Stimulated activated CD8-positive, alpha-beta memory T cell treated with anti-CD3 and anti-CD28 coated beads, Interleukin-7, amount 100 ng/mL, for 48 hours (primary cell): ENCODE measurements at regions not wholly inside any gene's neighbourhood (a gene's known extent, or its start where the extent isn't known, plus 50 kb on each side); places are given as distances from the start of the nearest gene placed in this dataset.
"Not testable (repeated sequence)": the region's sequence is repeated elsewhere in the genome, so short reads cannot be mapped to it uniquely, and the experiment has no call there.

Experiments
- DNase-seq, 2 donors: peaks; one replicate each; pipeline ENCODE4 v3.0.0-alpha.2; 2020; ENCODE audit warnings: low read depth in 1 of 2; ENCODE audit errors: extremely low read depth in 1 of 2

GRCh38 chr12:131213896-131214442, 260.3 kb downstream of the ADGRD1 start:
- no peak for DNase-seq

GRCh38 chr12:131214936-131215335, 261.2 kb downstream of the ADGRD1 start:
- not testable (repeated sequence) for DNase-seq

GRCh38 chr12:131216587-131216986, 262.9 kb downstream of the ADGRD1 start:
- DNase-seq, result not testable (repeated sequence)

GRCh38 chr12:131217024-131217586, 263.4 kb downstream of the ADGRD1 start:
- DNase-seq, result no peak

- no peak for DNase-seq
Measured at GRCh38 chr12:131218026-131218922, 264.6 kb downstream of the ADGRD1 start.

GRCh38 chr12:131218923-131219669, 265.4 kb downstream of the ADGRD1 start:
- DNase-seq, result no peak

GRCh38 chr12:131219670-131220330, 266.1 kb downstream of the ADGRD1 start:
- DNase-seq, result no peak

GRCh38 chr12:131220331-131220685, 266.6 kb downstream of the ADGRD1 start:
- no peak for DNase-seq

- no peak for DNase-seq
Measured at GRCh38 chr12:131221061-131221956, 267.6 kb downstream of the ADGRD1 start.

GRCh38 chr12:131221957-131222328, 268.2 kb downstream of the ADGRD1 start:
- no peak for DNase-seq

GRCh38 chr12:131222329-131223139, 268.8 kb downstream of the ADGRD1 start:
- no peak for DNase-seq

GRCh38 chr12:131223171-131223761, 269.6 kb downstream of the ADGRD1 start:
- DNase-seq, result no peak

- DNase-seq, result no peak
Measured at GRCh38 chr12:131223791-131224225, 270.1 kb downstream of the ADGRD1 start.

GRCh38 chr12:131224226-131225065, 270.7 kb downstream of the ADGRD1 start:
- DNase-seq, result not testable (repeated sequence)

- not testable (repeated sequence) for DNase-seq
Measured at GRCh38 chr12:131225066-131225380, 271.3 kb downstream of the ADGRD1 start.

- DNase-seq, result no peak
Measured at GRCh38 chr12:131226345-131227265, 272.9 kb downstream of the ADGRD1 start.

- DNase-seq, result not testable (repeated sequence)
Measured at GRCh38 chr12:131227641-131228040, 273.9 kb downstream of the ADGRD1 start.
